ENCODE measurements at regions not wholly inside any gene's neighbourhood (a gene's known extent, or its start where the extent isn't known, plus 50 kb on each side); places are given as distances from the start of the nearest gene placed in this dataset.

DNA sequence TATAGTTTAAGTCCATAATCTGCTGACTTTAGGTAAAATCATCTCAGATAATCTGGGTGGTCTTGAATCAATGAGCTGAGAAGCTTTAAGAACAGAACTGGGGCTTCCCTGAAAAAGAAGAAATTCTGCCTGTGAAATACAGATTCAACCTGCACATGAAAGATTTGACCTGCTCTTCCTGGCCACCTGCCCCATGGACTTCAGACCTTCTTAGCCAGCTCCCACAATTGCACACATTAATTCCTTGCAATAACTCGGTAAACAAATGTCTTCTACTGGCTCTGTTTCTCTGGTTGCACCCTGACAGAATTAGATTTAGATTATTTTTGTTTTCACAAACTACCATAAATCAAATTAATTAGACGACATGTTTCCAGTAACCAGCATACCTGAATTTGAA is 2117.9 kb upstream of the C9orf72 start:
- no peak for TF ChIP-seq ZNF274 (IDR thresholded peaks at IDR 0.05; ENCODE audit: low read depth, low read length)
- TF ChIP-seq YY1 (IDR thresholded peaks at IDR 0.05; ENCODE audit: insufficient read depth, insufficient read length), result no peak

All from NT2/D1 (cell line).